Pancreas (tissue), 10 donors: ENCODE measurements at regions not wholly inside any gene's neighbourhood (a gene's known extent, or its start where the extent isn't known, plus 50 kb on each side); places are given as distances from the start of the nearest gene placed in this dataset.

ENCODE experiments used
- ATAC-seq, 4 donors: fragments of 200-7000 bp; cut with Tn5 transposase; one replicate each; pipeline versions ENCODE4 v1.8.0 to v1.9.1; 2020; ENCODE audit warnings: mild to moderate bottlenecking in 4 of 4, moderate library complexity in 4 of 4
- DNase-seq, 6 donors: peaks; one replicate each; pipeline ENCODE4 v3.0.0-alpha.2; 2020
- FAIRE-seq: peaks from 2 replicates; lab custom pipeline; 2012; peaks lifted over from hg19 to GRCh38; lab: Jason Lieb, UNC
- H3K27ac ChIP-seq, 4 donors: fragments of 200-600 bp; sonication (generic); 1 replicate in 3 of 4; 2 replicates in 1 of 4; pipeline versions ENCODE4 v1.5.0 to v1.8.0; 2020
- H3K27me3 ChIP-seq, 4 donors: fragments of 200-600 bp; one replicate each; pipeline ENCODE4 v1.8.0; 2021
- H3K36me3 ChIP-seq, 3 donors: fragments of 200-600 bp; sonication (generic) in 1 of 3; one replicate each; pipeline versions ENCODE4 v1.5.0 to v1.8.0; 2020 to 2021
- H3K4me1 ChIP-seq, 3 donors: fragments of 200-600 bp; one replicate each; pipeline ENCODE4 v1.8.0; 2021
- H3K4me3 ChIP-seq, 4 donors: fragments of 200-600 bp; sonication (generic) in 2 of 4; one replicate each; pipeline versions ENCODE4 v1.5.0 to v1.8.0; 2020 to 2021
- H3K9me3 ChIP-seq, 4 donors: fragments of 200-600 bp; one replicate each; pipeline ENCODE4 v1.8.0; 2021
- CTCF ChIP-seq, 4 donors: fragments of 200-600 bp; sonication (generic) in 3 of 4; IDR thresholded peaks; one replicate each; pipeline versions ENCODE4 v1.5.0 to v1.8.0; 2021; ENCODE audit warnings: antibody characterized with exemption in 4 of 4
- WGBS, 2 donors: extraction: QIAGEN DNeasy Blood & Tissue Kit; methylation state at CpG; one replicate each; pipeline ENCODE4 v1.1.7; 2013; 5-methylcytosine and 5-hydroxymethylcytosine counted together
- intact Hi-C, 3 donors: fragments of 100-400 bp; cut with DNase I; formaldehyde crosslinking; loops; one replicate each; pipeline versions ENCODE4 v1.11.1 to v1.14.2; 2022
- donor health status: healthy with polysubstance abuse.
- donor health status: DM: no; HTN: no; CAD: no; lungs with moderate emphysema.
- donor health status: DM: no; HTN: no; CAD: no.
- donor health status: control.
- donor health status: control.
- donor health status: Bipolar disorder and iron deficiency.
- donor health status: DM: yes; HTN: yes; CAD: no.
- donor health status: DM: no; HTN: no; CAD: no.
- donor health status: DM: no; HTN: no; CAD: no.
- donor health status: DM: yes; HTN: yes; CAD: no.

GRCh38 chr1:30634507-30634906, 88.9 kb downstream of the MATN1 start:
- H3K36me3 ChIP-seq, result no peaks in the 10 kb centered on the region
- H3K27me3 ChIP-seq, result no peaks in the 10 kb centered on the region
- TF ChIP-seq CTCF (IDR thresholded peaks at IDR 0.05), result no peak
- WGBS, 2 donors, result 83 to 91% methylated on average over 5 of the region's 5 CpGs
- DNase-seq (no peak), FAIRE-seq (no peak), ATAC-seq (no peak)
- no peaks in the 10 kb centered on the region for H3K4me1 ChIP-seq
- intact Hi-C loops, result no loop called here
- H3K27ac ChIP-seq, result no peak overlapping the region
- no peak overlapping the region for H3K4me3 ChIP-seq
- H3K9me3 ChIP-seq, result no peaks in the 10 kb centered on the region

DNA sequence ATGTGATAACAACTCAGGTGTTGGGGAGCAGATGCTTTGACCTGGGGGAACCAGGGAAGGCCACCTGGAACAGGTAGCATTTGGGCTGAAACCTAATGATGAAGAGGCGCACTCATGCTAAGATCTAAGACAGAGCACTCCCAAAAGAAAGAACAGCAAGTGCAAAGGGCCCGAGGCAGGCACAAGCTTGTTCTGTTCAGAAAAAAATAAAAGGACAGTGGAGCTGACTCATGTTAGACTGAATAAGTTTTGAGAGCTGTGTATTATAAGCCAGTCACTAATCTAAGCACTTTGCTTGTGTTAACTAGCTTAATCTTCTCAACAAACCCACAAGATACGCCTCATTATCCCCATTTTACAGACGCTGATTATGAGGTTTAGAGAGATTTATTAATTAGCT, 90.1 kb downstream of the MATN1 start:
- FAIRE-seq (no peak), ATAC-seq (no peak), DNase-seq (no peak)
- H3K36me3 ChIP-seq, result no peaks in the 10 kb centered on the region
- no peak overlapping the region for H3K4me3 ChIP-seq
- H3K4me1 ChIP-seq, result no peaks in the 10 kb centered on the region
- H3K27me3 ChIP-seq, result no peaks in the 10 kb centered on the region
- no peak for TF ChIP-seq CTCF (IDR thresholded peaks at IDR 0.05)
- no peak overlapping the region for H3K27ac ChIP-seq
- intact Hi-C loops, result no loop called here
- H3K9me3 ChIP-seq, result no peaks in the 10 kb centered on the region
- 87 to 95% methylated on average over 4 of the region's 4 CpGs for WGBS, 2 donors

GRCh38 chr1:30632481-30632880, 90.9 kb downstream of the MATN1 start:
- no peaks in the 10 kb centered on the region for H3K4me1 ChIP-seq
- FAIRE-seq, result no peak

GRCh38 chr1:30631700-30632099, 91.7 kb downstream of the MATN1 start:
- H3K4me1 ChIP-seq, result no peaks in the 10 kb centered on the region
- ATAC-seq, result no peak
- FAIRE-seq, result no peak
- TF ChIP-seq CTCF (IDR thresholded peaks at IDR 0.05), result no peak
- no peak overlapping the region for H3K4me3 ChIP-seq
- H3K36me3 ChIP-seq, result no peaks in the 10 kb centered on the region
- intact Hi-C loops, result no loop called here
- WGBS, 2 donors, result 93 to 95% methylated on average over 2 of the region's 2 CpGs
- H3K9me3 ChIP-seq, result no peaks in the 10 kb centered on the region
- H3K27ac ChIP-seq, result no peak overlapping the region
- DNase-seq, result no peak
- H3K27me3 ChIP-seq, result no peaks in the 10 kb centered on the region

More at GRCh38 chr1:30632481-30632880, 90.9 kb downstream of the MATN1 start:
- Histone ChIP-seq H3K9me3 (no peaks in the 10 kb centered on the region), H3K36me3 (no peaks in the 10 kb centered on the region), H3K27ac (no peak overlapping the region), H3K4me3 (no peak overlapping the region), H3K27me3 (no peaks in the 10 kb centered on the region)
- no peak for ATAC-seq
- no peak for TF ChIP-seq CTCF (IDR thresholded peaks at IDR 0.05)
- 74 to 82% methylated on average over 7 of the region's 7 CpGs for WGBS, 2 donors
- intact Hi-C loops, result no loop called here
- no peak for DNase-seq

DNA sequence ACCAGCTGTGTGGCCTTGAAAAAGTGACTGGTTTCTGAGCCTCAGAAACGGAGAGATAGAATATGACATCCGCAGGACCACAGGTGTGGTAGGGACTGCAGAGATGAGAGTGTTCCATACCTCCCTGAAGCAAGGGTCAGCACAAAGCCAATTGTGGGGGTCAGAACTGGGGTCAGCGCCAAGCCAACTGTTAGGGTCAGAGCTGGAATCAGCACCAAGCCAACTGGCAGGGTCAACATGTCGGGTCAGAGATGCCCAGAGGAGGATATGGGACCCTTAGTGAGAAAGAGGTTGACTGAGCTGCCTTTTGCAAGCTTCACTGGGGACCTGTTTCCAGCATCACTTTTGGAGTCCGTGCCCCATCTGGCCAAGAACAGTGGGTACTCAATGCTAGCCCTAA, 93.9 kb downstream of the MATN1 start:
- Histone ChIP-seq H3K27ac (no peak overlapping the region), H3K36me3 (no peaks in the 10 kb centered on the region), H3K4me1 (no peaks in the 10 kb centered on the region), H3K9me3 (no peaks in the 10 kb centered on the region), H3K4me3 (no peak overlapping the region), H3K27me3 (no peaks in the 10 kb centered on the region)
- TF ChIP-seq CTCF (IDR thresholded peaks at IDR 0.05), result no peak
- no peak for DNase-seq
- WGBS, 2 donors, result 67 to 77% methylated on average over 5 of the region's 5 CpGs
- no peak for ATAC-seq
- intact Hi-C loops, result no loop called here
- no peak for FAIRE-seq
